KMS-11 (cell line): ENCODE measurements at regions not wholly inside any gene's neighbourhood (a gene's known extent, or its start where the extent isn't known, plus 50 kb on each side); places are given as distances from the start of the nearest gene placed in this dataset.
"Not testable (repeated sequence)": the region's sequence is repeated elsewhere in the genome, so short reads cannot be mapped to it uniquely, and the experiment has no call there.

Source experiments
- H2AFZ ChIP-seq: fragments of 200-600 bp; sonication (generic); 2 replicates; pipeline ENCODE4 v1.6.1; 2016; ENCODE audit warnings: antibody characterized with exemption, mixed run types, low read depth
- H3K27ac ChIP-seq: fragments of 200-600 bp; sonication (generic); 2 replicates; pipeline ENCODE4 v1.6.1; 2016; ENCODE audit warnings: mild to moderate bottlenecking, mixed run types
- H3K27me3 ChIP-seq: fragments of 200-600 bp; sonication (generic); 2 replicates; pipeline ENCODE4 v1.6.1; 2017; ENCODE audit warnings: mild to moderate bottlenecking, low read depth, mixed run types, moderate library complexity; ENCODE audit not compliant: insufficient read depth
- H3K36me3 ChIP-seq: fragments of 200-600 bp; sonication (generic); 2 replicates; pipeline ENCODE4 v1.6.1; 2017; ENCODE audit warnings: mild to moderate bottlenecking, mixed run types; ENCODE audit not compliant: insufficient read depth
- H3K4me1 ChIP-seq: fragments of 200-600 bp; sonication (generic); 2 replicates; pipeline ENCODE4 v1.6.1; 2016; ENCODE audit warnings: mild to moderate bottlenecking, low read depth, mixed run types; ENCODE audit not compliant: poor library complexity, severe bottlenecking
- H3K4me2 ChIP-seq: fragments of 200-600 bp; sonication (generic); 2 replicates; pipeline ENCODE4 v1.7.0; 2016; ENCODE audit warnings: mild to moderate bottlenecking, mixed run types
- H3K4me3 ChIP-seq: fragments of 200-600 bp; sonication (generic); IDR thresholded peaks from 2 replicates; pipeline ENCODE4 v1.6.1; 2017; ENCODE audit warnings: low read depth, low read length, mixed read lengths; ENCODE audit not compliant: insufficient read depth
- H3K79me2 ChIP-seq: fragments of 200-600 bp; sonication (generic); 2 replicates; pipeline ENCODE4 v1.6.1; 2016; ENCODE audit warnings: low read depth, mixed run types; ENCODE audit not compliant: insufficient read depth
- H3K9ac ChIP-seq: fragments of 200-600 bp; sonication (generic); 2 replicates; pipeline ENCODE4 v1.6.1; 2016; ENCODE audit warnings: mild to moderate bottlenecking, mixed run types
- H4K20me1 ChIP-seq: fragments of 200-600 bp; sonication (generic); 2 replicates; pipeline ENCODE4 v1.6.1; 2016; ENCODE audit warnings: mild to moderate bottlenecking, mixed run types; ENCODE audit not compliant: insufficient read depth
- TF ChIP-seq, protein P1 (sequence below): fragments of 200-600 bp; sonication (generic); conservative IDR thresholded peaks from 2 replicates; pipeline ENCODE4 v1.6.1; 2017; ENCODE audit warnings: low read depth, mild to moderate bottlenecking, antibody characterized with exemption, low read length, moderate library complexity, mixed read lengths

DNA sequence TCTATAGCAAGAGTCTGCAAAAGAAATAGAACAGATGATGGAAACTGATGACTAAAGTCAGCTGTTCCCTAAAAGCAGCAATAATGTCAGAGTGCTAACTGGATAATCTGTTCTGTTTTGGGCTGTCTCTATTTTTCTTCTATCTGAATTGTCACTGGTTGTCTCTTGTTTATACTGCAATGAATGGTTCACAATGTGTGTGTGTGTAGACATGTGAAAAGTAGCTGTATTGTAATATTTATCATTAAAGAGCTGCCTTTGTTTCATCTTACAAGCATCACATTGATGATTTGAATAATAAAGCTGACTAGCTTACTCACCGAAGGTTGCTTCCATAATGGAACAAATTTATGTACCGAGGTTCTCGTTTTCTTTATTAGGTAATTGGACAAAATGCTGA, 456.0 kb upstream of the ZEB2 start:
- Histone ChIP-seq H3K4me3 (no peak overlapping the region), H3K9ac (no peak overlapping the region), H4K20me1 (no peaks in the 10 kb centered on the region), H3K4me1 (no peaks in the 10 kb centered on the region), H3K4me2 (no peak overlapping the region), H3K36me3 (no peaks in the 10 kb centered on the region), H3K27me3 (no peaks in the 10 kb centered on the region), H2AFZ (no peak overlapping the region), H3K79me2 (no peaks in the 10 kb centered on the region), H3K27ac (no peak overlapping the region)
- TF ChIP-seq, protein P1, sequence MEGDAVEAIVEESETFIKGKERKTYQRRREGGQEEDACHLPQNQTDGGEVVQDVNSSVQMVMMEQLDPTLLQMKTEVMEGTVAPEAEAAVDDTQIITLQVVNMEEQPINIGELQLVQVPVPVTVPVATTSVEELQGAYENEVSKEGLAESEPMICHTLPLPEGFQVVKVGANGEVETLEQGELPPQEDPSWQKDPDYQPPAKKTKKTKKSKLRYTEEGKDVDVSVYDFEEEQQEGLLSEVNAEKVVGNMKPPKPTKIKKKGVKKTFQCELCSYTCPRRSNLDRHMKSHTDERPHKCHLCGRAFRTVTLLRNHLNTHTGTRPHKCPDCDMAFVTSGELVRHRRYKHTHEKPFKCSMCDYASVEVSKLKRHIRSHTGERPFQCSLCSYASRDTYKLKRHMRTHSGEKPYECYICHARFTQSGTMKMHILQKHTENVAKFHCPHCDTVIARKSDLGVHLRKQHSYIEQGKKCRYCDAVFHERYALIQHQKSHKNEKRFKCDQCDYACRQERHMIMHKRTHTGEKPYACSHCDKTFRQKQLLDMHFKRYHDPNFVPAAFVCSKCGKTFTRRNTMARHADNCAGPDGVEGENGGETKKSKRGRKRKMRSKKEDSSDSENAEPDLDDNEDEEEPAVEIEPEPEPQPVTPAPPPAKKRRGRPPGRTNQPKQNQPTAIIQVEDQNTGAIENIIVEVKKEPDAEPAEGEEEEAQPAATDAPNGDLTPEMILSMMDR, result no peak

DNA sequence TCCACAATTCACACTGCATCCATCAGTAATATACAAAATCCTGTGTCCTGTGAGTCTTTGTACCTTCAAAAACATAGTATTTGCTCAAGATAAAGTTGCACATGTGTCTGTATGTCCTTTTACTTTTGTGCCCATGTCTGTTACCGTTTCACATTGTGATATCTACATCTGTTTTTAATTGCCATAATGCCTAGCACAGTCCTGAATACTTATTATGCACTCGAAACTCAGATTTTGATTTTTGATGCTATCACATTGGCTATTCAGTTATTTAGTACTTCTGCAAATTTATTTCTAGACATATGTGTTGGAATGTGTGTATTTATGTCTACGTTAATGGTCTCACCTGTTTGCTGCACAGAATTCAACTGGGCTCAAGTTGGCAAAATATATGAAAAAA, 452.8 kb upstream of the ZEB2 start:
- TF ChIP-seq, protein P1, result no peak

DNA sequence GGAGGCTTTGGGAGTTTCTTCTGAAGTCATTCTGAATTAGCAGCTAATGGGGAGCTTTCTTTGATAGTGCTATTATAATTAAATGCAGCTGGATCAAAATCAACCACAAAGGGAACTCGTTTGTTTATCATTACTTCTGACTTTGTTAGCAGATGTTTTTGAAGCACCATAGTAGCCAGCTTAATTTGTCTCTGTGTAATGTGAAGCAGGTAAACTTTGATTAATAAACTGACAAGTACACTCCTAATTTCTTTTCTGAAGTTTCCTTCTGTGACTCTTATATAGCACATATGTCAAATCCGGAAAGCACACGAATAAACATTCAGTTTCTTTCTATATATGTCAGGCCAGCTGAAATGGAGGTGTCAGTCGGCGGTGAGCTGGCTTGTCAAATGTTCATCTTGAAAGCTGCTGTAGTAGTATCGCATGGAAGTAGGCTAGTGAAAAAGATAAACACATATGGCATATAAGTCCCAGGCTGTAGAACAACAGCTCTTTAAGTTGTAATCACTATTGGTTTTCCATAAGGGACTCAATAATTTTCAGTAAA, 451.9 kb upstream of the ZEB2 start:
- Histone ChIP-seq H3K4me3 (no peak overlapping the region), H2AFZ (no peak overlapping the region), H4K20me1 (no peaks in the 10 kb centered on the region), H3K4me1 (no peaks in the 10 kb centered on the region), H3K27ac (no peak overlapping the region), H3K79me2 (no peaks in the 10 kb centered on the region), H3K4me2 (no peak overlapping the region), H3K27me3 (no peaks in the 10 kb centered on the region), H3K9ac (no peak overlapping the region), H3K36me3 (no peaks in the 10 kb centered on the region)
- TF ChIP-seq, protein P1, result no peak

More for the DNA sequence above, 452.8 kb upstream of the ZEB2 start:
- H2AFZ ChIP-seq, result no peak overlapping the region
- no peaks in the 10 kb centered on the region for H3K36me3 ChIP-seq
- H3K79me2 ChIP-seq, result no peaks in the 10 kb centered on the region
- H3K4me2 ChIP-seq, result no peak overlapping the region
- no peak overlapping the region for H3K4me3 ChIP-seq
- no peak overlapping the region for H3K27ac ChIP-seq
- no peaks in the 10 kb centered on the region for H3K4me1 ChIP-seq
- no peaks in the 10 kb centered on the region for H3K27me3 ChIP-seq
- no peaks in the 10 kb centered on the region for H4K20me1 ChIP-seq
- H3K9ac ChIP-seq, result no peak overlapping the region

DNA sequence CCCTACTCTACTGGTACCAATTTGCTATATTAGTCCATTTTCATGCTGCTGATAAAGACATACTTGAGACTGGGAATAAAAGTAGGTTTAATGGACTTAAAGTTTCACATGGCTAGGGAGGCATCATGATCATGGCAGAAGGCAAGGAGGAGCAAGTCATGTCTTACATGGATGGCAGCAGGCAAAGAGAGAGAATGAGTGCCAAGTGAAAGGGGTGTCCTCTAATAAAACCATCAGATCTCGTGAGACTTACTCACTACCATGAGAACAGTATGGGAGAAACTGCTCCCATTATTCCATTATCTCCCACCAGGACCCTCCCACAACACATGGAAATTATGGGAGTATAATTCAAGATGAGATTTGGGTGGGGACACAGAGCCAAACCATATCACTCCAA, 450.5 kb upstream of the ZEB2 start:
- H3K4me3 ChIP-seq, H3K27me3 ChIP-seq, H3K79me2 ChIP-seq, H3K4me2 ChIP-seq, H2AFZ ChIP-seq, H3K9ac ChIP-seq, H4K20me1 ChIP-seq, H3K4me1 ChIP-seq, H3K27ac ChIP-seq, H3K36me3 ChIP-seq: not testable (repeated sequence)

DNA sequence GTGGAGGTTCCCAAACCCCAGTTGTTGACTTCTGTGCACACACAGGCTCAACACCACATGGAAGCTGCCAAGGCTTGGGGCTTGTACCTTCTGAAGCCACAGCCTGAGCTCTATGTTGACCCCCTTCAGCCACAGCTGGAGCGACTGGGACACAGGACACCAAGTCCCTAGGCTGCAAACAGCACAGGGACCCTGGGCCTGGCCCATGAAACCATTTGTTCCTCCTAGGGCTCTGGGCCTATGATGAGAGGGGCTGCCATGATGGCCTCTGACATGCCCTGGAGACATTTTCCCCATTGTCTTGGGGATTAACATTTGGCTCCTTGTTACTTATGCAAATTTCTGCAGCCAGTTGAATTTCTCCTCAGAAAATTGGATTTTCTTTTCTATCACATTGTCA, 449.6 kb upstream of the ZEB2 start:
- H3K27me3 ChIP-seq, H3K4me3 ChIP-seq, H3K27ac ChIP-seq, H3K4me1 ChIP-seq, H2AFZ ChIP-seq, H4K20me1 ChIP-seq, H3K9ac ChIP-seq, H3K36me3 ChIP-seq, H3K79me2 ChIP-seq, H3K4me2 ChIP-seq: not testable (repeated sequence)
